ENCODE measurements at regions not wholly inside any gene's neighbourhood (a gene's known extent, or its start where the extent isn't known, plus 50 kb on each side); places are given as distances from the start of the nearest gene placed in this dataset.

DNA sequence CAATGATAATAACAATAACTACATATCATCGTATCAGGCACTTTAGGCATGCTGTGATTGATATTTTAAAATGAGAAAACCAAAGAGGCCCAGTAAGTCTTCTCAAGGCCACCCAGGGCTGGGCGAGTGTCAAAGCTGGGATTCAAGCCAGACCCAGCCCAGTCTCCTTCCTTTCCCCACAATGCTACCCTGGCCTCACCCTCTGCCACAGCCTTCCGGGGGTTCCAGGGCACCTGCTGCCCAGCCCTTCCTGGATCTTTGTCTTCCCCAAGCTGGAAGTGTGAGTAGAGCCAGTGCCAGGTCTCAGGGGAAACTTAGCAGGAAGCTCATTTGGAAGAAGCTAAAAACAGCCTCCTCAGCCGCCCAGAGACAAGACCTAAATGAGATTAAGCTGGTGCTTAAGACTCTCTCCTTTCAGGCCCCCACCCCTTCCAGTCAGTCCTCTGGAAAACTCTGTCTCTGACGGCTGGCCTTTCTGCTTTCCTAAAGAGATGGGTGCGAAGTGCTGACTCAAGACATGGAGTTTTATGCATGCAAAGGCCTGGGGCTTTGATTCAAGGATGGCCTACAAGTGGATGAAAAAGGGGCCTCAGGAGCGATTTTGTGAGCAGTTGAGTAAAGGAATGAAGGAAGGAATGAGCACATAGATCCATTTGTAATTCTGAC is 184.2 kb downstream of the KCNA5 start:
- DNase-seq (ENCODE audit: low read depth, low spot score): no peak

DNA sequence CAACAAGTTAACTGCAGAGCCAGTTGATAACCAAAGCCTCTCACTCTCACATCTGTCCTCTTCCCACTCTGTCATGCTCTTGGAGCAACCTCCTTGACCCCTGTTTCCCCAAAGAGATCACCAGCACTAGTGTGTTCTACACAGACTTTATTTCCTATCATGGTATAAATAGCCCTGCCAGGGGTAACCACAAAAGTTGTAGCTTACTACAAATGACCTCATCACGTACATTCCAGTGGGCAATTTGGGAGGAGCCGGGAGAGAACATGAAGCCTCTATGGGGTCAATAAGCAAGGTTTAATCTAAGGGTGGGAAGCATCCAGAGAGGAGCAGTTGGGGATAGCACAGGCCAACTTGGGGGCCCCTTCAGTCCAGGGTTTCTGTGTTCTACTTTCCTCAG is 186.5 kb downstream of the KCNA5 start:
- peak; percentile 79 for DNase-seq (ENCODE audit: low read depth, low spot score)

DNA sequence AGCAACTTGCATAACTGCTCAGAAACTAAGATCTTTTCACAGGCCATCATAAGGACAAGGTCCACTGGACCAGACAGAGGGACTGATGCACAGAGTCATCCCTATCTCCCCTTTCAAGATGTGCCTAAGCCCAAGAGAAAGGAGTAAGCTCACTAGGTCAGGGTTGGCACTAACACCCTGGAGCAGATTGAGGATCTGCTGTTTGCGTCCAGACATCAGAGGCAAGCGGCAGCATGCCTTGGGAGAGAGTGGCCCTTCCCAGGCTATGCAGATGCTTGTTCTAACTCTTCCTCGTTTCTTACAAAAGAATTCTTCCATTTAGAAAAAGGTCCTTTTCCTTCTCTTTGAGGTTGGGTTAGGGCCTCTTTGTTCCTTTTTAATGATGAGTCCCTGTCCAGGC is 187.2 kb downstream of the KCNA5 start:
- DNase-seq (ENCODE audit: low read depth, low spot score): no peak

DNA sequence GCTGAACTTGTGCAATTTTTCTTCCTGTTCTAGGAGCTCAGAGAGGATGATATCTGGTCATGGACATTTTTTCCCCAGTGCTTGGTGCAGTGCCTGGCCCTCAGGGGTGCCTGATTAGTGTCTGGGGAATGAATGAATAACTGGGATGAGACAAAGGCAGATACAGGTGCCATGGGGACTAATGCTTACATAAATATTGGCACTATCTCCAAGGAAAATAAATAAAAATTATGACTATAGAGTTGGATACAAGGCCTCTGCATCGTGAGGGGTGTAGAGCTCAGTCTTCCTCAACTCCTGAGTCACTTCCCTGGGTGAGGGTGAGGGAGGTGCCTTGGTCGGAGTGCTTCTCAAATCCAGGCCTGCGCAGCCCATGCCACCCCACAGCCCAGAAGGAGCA is 188.6 kb downstream of the KCNA5 start:
- no peak for DNase-seq (ENCODE audit: low read depth, low spot score)

DNA sequence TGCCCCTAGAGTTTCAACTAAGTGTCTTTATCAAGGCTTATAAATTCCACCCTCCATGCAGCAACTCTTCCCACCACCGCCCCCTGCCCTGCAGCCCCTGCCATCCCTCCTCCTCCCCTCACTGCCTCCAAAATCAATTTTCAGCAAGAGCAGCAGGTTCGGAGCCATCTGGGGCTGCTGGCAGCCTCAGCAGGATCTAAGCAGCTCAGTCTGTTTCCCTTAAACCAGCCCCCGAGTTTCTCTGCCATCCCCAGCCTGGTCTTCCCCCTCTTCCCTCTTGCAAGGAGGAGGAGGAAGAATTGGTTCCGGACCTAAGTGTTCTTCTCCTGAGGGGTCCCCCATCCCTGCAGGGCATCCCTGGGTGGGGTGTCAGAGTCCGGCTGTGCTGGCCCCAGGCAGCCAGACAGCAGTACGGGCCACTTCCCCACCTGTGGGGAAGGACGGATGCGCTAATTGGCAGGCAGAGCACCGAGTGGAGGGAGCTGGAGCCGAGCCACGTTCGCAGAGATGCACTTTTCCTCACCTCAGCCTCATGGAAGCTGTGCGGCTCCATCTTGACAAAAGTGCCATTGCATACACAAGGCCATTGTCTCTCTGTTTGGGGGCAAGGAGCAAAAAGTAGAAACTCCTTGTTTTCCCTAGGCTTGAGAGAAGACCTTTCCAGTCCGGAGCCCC is 189.3 kb downstream of the KCNA5 start:
- DNase-seq (ENCODE audit: low read depth, low spot score): no peak

DNA sequence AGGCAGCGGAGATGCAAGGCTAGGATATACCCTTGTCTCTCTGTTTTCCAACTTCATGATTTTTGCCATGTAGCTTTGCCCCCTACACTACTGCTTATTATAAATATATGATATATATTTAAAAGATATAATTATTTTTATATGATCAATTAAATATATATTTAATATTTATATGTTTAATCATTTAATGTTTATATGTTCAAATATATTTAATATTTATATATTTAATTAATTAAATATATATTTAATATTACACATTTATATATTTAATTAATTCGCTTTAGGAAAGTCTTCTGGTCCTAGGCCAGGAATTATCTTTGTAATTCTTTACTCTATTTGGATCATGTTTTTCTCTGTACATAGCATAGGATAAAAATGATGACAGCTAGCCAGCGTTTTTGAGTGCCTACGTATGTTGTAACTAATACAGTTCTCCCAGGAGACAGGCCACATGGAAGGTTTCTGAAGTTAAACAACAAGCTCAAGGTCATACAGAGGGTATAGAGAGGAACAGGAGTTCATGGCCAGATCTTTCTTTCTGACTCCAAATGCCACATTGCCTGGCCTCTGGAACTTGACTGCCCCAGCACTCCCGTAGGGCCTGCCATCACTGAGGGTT is 192.5 kb downstream of the KCNA5 start:
- DNase-seq (ENCODE audit: low read depth, low spot score): no peak

DNA sequence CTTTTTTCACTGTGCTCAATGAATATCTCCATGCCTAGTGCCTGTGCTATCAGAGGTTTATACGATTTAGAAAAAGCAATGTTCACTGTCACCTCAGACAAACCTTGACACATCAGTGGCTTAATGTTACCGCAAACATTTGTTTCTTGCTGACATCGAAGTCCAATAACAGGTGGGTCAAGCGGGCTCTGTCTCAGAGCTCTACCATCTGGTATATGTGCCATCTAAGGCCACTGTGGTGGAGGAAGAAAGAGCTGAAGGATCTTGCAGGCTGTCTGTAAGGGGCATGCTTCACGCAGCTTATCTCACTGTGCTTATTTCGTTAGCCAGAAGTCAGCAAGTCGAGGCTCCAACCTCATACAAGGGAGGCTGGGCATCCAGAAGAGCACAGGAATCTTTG is 189.5 kb upstream of the NTF3 start:
- DNase-seq (ENCODE audit: low read depth, low spot score): no peak

DNA sequence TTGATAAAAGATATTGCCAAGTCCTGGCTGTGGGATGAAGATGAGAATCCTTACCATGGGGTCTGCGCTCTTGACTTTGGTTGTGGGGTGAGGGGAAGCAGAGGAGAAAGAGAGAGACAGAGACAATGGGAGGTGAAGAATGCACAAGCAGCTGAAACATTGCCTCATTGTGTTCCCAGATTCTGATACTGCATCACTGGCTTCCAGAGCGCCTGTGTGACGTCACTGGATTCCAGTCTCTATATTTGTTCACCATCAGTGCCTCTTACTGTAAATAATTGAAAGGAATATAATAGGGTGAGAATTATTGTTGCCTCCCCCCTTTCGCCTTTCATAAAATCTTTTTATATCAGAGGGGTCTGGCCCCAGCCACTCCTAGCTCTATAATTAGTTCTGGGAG is 188.9 kb upstream of the NTF3 start:
- no peak for DNase-seq (ENCODE audit: low read depth, low spot score)

DNA sequence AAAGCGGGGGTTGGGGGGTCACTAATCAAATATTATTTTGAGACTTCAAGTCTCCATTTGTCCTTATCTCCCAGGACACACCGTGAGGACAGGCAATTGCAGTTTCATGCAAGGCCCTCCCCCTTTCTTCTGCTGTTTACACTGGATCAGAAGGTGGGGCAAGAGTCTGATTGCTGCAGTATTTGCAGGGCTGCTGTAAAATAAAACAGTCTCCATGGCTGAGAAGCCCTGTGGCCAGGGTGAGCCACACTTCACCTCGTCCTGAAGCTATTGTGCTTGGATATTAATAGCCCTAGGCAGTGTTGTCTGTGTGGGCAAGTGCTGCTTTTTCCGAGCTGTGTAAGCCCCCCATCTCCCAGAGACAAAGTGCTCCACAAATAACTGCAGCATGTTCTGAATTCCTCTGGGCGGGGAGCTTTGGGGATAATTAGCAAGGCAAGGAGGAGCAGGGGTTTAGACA is 187.4 kb upstream of the NTF3 start:
- DNase-seq (ENCODE audit: low read depth, low spot score): peak; percentile 14

DNA sequence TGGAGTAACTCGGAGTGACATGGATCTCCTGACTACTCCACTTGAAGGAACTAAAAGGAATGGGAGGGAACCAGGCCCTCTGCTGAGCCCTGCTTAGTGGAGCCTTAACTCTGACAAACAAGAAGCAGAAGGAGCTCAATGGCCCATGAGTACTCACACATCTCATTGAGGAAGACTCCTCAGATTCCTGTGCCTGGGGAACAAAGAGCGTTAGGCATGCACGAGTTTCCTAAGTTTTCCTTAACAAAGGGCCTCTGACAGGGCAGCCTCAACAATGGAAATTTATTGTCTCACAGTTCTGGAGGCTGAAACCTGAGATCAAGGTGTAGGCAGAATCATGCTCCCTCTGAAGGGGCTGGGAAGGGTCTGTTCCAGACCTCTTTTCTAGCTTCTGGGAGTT is 185.7 kb upstream of the NTF3 start:
- no peak for DNase-seq (ENCODE audit: low read depth, low spot score)

DNA sequence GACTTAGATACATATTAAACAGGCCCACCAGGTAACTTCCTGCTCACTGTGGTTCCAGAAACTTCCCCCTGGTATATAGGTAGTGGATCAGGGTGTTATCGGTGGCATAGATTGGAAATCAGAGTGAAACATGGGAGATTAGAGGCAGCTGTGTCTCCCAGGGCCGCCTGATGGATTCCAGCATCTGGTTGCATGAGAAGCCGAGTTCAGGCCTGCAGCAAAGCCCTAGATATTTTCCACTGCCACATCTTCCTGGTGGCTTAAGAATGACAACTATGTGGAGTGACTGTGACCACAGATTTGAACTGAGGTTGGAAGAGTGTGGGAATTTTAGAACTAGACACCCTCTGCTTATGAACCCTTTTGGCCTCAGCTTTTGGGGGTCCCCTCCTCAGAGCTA is 184.8 kb upstream of the NTF3 start:
- peak; percentile 44 for DNase-seq (ENCODE audit: low read depth, low spot score)

DNA sequence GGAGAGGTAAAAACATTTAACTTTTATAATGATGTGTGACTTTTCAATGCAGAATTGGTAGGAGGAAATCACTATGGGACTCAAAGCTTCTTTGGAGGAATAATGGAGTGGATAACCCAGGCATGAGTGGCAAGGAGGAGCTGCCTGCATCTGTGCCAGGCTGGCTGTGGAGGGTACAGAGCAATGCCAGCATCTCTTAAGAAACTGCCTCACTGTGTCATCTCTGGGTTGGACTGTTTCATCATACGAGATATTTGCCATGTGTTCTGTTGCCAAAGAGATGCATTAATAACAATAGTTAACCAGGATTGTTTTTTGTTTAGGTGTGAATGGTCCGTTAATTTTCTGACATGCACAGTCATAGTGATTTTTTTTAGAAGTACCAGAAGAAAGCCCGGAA is 183.7 kb upstream of the NTF3 start:
- no peak for DNase-seq (ENCODE audit: low read depth, low spot score)

DNA sequence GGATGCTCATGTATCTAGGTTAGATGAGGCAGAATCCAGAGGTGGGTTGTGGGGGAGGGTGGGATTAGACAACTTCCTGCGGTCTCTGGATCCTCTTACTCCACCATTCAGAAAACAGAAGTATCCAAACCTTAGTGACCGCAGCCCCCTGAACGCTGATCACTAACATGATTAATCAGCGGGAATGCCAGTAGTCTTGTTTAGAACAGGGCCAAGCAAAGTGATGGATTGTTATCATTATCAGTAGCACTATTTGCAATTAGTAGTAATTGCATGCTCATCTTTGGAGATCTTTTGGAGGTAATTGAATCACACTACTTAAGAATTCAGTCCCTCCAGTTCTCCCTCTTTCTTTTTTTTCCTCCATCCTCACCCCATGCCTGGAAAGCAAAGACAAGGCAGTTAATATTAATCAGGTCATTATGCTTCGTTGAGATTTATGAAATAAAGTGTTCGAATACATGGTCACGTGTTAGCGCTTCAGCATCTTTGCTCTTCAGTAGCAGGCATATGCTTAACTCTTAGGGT is 182.8 kb upstream of the NTF3 start:
- no peak for DNase-seq (ENCODE audit: low read depth, low spot score)

DNA sequence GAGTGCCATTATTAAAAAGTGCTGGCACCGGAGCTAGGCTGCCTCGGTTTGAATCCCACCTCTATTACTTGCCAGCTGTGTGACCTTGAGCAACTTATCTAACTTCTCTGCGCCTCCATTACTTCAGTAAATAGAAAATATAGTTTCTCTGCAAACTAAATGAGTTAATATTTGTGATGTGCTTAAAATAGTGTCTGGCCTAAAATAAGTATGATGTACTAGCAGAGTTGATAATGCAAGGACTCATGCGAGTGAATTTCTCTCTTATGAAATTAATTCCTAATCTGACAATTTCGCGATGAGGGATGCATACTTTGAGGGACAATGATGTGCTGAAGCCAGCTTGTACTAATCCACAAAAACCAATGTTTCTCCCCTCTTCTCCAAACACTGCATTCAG is 180.8 kb upstream of the NTF3 start:
- DNase-seq (ENCODE audit: low read depth, low spot score): no peak

DNA sequence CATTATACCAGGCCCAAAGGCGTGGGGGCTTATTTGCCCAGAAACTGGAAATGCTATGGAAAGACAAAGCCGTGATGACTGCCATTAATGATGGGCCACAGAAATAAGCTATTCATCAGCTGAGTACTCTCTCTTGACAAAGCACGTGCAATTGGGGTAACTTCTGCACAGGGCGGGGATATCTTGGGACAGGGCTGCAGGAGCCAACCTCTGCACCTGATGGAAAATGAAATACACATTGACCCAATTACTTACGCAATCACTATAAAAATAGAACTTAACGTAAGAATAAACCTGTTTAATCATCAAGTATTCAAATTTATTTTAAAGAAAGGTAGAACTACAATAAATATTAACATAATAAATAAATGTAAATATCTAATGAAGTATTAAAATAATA is 180.1 kb upstream of the NTF3 start:
- no peak for DNase-seq (ENCODE audit: low read depth, low spot score)

DNA sequence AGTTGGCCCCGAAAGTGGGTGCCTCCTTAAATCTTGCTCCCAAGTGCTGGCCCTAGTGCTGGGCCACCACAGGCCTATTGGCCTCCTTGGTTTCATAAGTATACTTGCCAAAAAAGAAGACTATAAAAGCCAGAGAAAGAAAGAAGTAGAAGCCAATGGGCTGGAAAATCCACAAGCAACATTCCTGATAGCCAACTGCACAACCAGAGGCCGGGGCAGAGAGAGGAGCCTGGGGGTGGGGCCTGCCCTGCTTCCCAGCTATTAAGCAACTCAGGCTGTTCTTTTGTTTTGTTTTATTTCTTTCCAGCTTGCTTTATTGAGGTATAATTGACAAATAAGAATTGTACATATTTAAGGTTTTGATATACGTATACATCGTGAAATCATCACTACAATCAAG is 177.2 kb upstream of the NTF3 start:
- DNase-seq (ENCODE audit: low read depth, low spot score): peak; percentile 74

DNA sequence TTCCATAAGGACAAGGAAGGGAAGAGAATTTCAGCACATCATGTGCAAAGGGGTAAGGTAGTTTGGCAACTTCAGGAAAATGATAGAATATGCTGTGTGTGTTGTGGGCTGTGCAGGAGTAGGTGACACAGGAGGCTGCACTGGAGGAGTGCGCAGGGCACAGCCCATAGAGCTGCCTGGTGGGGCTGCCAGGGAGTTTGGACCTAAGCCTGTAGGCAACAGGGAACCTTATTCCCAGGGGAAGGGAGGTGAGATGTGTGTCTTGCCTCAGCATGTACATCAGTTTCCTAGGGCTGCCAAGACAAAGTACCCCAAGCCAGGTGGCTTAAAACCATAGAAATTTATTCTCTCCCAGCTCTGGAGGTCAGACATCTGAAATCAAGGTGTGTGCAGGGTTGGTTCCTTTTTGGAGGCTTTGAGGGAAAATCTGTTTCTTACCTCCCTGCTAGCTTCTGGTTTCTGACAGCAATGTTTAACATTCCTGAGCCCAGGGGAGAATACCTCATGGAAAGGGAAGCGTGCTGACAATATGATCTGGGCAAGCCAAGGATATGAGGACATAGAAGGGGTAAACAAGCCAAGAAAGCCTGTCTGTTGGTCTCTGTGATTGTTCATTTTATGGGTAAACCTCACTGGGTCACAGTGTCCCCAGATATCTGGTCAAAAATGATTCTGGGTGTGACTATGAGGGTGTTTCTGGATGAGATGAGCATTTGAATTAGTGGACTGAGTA is 174.0 kb upstream of the NTF3 start:
- DNase-seq (ENCODE audit: low read depth, low spot score): peak; percentile 66

DNA sequence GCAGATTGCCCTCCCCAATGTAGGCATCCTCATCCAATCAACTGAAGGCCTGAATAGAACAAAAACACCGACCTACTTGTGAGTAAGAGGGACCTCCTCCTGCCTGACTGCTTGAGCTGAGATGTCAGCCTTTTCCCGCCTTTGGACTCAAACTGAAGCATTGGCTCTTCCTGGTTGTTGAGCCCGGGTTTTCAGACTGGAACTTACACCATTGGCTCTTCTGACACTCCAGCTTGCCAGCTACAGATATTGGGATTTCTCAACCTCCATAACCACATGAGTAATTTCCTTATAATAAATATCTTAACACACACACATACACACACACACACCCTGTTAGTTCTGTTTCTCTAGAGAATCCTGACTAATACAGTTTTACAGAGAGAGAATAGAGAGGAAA is 173.4 kb upstream of the NTF3 start:
- DNase-seq (ENCODE audit: low read depth, low spot score): peak; percentile 45

DNA sequence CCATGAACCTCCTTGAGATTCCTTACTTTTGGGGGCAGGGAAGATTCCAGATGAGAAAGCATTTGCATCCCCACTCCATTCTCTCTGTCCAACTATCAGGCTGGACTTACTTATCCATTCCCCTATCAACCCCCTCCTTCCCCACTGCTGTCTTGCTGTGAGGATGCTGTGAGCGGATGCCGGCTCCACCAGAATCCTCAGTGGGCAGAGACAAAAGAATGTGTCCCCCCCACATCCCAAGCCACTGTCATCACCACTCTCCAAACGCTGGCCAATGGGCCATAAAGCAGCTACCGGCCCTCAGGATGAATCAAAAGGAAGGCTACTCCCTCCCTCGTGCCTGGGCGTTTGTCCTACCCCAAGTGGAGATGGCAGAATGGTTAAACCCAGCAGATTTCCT is 173.0 kb upstream of the NTF3 start:
- peak; percentile 22 for DNase-seq (ENCODE audit: low read depth, low spot score)

DNA sequence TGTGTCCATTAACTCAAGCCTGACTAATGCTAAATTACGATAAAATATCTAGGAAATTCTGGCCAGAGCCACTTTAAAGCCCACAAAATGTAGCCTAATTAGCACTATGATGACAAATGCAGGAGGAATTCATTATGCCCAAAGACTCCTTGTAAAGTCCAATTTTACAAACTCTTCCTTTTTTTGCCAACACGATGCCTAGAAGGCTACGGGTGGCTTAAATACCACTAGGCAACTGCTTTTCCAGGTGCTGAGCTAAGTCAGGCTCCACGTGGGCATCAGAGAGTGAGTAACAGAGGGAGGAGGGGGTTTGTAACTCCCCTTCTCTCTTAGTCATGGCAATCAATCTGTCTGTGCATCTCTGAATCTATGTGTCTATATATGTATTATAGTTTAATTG is 172.4 kb upstream of the NTF3 start:
- peak; percentile 78 for DNase-seq (ENCODE audit: low read depth, low spot score)

DNA sequence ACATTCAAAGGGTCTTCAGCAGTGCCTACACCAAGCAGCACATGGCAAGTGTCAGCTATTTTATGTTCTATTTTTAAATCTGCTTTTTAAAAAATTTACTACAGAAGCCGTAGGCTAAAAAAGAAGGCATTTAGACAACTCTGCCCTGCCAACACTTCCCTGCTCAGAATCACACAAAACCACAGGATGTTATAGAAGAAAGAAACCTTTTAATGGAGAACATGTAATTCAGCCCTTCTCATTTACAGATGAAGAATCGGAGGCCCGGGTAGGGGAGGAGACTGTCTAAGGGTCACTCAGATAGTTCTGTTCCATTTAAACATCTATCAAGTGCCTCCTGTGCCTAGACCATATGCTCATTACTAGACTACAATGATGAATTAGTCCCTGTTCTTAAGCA is 171.8 kb upstream of the NTF3 start:
- DNase-seq (ENCODE audit: low read depth, low spot score): peak; percentile 49

DNA sequence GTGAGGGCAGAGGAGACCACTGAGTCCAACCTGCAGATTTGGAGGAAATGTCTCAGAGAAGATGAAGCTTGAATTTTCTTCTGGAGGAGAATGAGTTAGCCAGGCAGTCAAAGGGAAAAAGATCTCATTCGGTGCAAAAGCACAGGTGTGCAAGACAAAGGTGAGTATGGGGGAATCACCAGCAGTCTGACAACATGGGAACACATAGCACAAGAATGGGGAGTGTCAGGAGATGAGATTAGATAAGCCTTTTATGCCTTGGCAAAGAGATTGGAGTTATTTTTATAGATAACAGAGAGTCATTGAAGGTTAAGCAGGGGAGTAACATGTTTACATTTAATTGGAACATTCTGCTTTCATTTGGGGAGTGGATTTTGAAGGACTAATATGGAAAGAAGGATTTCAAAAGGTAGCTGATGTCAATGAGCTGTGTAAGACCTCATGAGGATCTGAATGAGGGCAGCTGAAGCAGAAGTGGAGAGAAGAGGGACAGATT is 171.3 kb upstream of the NTF3 start:
- DNase-seq (ENCODE audit: low read depth, low spot score): no peak
